Germinal center (tissue), 1 donor: ENCODE measurements at regions not wholly inside any gene's neighbourhood (a gene's known extent, or its start where the extent isn't known, plus 50 kb on each side); places are given as distances from the start of the nearest gene placed in this dataset.
A peak's percentile ranks its signal among the peaks of the same experiment; 100 is the strongest.
"Not testable (repeated sequence)": the region's sequence is repeated elsewhere in the genome, so short reads cannot be mapped to it uniquely, and the experiment has no call there.

Source experiments
- DNase-seq: peaks from one replicate; pipeline ENCODE4 v3.0.0; 2012; ENCODE audit warnings: mixed read lengths, low spot score

- no peak for DNase-seq
These were observed 108.0 kb upstream of the ALX4 start for GRCh38 chr11:44417731-44418455.

DNA sequence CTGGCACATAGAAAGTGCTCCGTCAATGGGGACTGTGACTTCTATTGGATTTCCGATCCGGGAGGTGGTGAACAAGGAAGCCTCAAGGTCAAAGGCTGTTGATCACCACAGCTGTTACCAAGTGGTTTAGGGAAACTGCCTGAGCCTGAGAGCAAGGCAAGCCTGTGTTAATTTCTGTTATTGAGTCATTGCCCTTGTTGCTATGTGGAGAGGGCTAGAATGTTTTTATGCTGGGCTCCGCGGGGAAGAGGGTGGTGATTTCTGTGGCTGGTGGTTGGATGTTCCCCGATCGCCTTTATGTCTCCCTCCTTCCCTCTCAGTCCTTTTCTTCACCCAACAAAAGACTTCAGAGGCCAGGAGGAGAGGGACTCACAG is 108.5 kb upstream of the ALX4 start:
- DNase-seq, result no peak

GRCh38 chr11:44421090-44421675 is 111.2 kb upstream of the ALX4 start:
- DNase-seq, result no peak

- no peak for DNase-seq
These were observed 113.3 kb upstream of the ALX4 start for GRCh38 chr11:44423289-44423688.

- no peak for DNase-seq
These were observed 114.9 kb upstream of the ALX4 start for GRCh38 chr11:44424841-44425240.

- no peak for DNase-seq
These were observed 116.2 kb upstream of the ALX4 start for GRCh38 chr11:44426119-44426518.

- DNase-seq, result no peak
These were observed 117.0 kb upstream of the ALX4 start for GRCh38 chr11:44426958-44427357.

DNA sequence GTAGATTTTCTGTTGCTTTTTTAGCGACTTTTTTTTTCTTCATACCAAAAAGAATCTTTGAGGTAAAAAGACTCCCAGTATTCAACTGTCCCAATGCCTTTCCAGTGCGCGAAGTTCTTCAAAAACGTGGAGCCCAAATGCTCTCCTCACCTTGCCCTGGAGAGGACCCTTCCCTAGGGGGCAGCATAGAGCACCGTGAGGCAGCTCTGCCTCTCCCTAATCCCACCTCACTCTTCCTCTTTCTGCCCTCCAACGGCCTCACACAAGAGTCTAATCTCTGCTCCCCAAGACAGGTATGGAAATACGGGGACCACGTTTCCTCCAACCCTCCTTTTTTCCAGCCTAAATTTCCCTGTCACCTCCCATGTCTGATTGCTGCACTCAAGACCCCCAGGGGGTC is 117.5 kb upstream of the ALX4 start:
- DNase-seq, result peak; percentile 18

GRCh38 chr11:44430140-44430539 is 120.2 kb upstream of the ALX4 start:
- no peak for DNase-seq

GRCh38 chr11:44434191-44434590 is 124.3 kb upstream of the ALX4 start:
- no peak for DNase-seq

GRCh38 chr11:44437122-44437521 is 127.2 kb upstream of the ALX4 start:
- no peak for DNase-seq

DNA sequence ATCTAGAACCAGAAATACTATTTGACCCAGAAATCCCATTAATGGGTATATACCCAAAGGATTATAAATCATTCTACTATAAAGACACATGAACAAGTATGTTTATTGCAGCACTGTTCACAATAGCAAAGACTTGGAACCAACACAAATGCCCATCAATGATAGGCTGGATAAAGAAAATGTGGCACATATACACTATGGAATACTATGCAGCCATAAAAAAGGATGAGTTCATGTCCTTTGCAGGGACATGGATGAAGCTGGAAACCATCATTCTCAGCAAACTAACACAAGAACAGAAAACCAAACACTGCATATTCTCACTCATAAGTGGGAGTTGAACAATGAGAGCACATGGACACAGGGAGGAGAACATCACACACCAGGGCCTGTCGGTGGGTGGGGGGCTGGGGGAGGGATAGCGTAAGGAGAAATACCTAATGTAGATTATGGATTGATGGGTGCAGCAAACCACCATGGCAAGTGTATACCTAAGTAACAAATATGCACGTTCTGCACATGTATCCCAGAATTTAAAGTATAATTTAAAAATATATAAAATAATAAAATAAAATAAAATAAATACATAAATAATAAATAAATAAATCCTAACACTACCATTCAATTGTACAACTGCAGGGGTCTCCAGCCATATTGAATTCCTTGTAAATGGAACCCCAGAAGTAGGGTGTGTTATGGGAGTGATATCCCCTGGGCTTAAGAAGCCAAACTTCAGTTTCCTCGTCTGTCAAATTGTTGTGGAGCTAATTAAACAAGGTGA is 122.4 kb upstream of the CD82 start:
- not testable (repeated sequence) for DNase-seq

- no peak for DNase-seq
These were observed 121.4 kb upstream of the CD82 start for GRCh38 chr11:44443836-44444769.

DNA sequence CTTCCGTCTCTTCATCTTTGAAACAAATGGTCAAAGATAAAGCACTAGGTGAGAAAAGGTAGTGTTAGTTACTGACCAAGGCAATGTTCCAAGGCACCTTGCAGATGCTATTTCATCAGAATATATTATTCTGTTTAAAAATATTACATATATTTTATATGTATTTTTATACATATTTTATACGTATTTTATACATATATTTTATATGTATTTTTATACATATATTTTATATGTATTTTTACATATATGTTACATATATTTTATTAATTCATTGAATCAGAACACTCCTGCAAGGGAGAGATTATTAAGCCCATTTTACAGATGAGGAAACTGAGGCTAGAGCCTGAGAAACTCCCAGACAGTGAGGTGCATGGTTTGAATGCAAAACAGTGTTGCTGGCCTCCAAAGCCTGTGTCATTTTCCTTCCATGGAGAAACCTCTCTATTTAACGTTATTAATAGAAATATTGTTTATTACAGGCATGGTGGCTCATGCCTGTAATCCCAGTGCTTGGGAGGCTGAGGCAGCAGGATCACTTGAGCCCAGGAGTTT is 120.6 kb upstream of the CD82 start:
- no peak for DNase-seq

DNA sequence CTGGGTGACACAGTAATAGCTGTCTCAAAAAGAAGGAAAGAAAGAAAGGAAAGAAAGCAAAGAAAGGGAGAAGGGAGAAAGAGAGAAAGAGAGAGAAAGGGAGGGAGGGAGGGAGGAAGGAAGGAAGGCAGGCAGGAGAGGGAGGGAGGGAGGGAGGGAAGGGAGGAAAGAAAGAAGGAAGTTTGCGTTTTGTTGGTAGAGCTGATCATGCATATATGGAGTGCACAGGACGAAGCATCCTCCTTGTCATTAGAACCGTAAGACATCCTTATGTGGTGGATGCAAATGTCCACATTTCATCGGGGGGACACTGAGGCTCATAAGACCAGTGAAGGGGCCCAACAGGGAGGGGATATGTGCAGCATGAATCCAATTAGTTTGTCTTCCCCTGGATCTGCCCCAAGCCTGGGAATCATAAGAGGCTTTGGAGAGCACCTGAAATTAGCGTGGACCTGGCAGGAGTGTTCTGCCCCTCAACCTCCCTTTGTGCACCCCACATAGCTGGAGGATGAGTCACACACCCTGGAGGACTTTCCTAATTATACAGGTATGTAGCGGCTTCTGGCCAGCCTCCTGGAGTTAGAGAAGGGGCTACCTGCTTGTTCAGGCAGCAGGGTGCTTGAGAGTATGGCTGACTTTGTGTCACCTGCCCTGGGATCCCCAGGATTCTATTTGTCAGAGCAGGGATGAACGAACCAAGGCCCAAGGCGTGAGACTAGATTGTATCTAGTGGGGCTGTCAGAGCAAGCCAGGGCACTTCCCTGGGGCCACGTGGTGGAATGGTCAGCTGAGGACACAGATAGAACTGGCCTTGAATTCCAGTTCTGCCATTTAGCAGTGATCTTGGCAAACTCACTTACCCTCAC is 119.7 kb upstream of the CD82 start:
- DNase-seq, result no peak

- DNase-seq, result no peak
These were observed 119.1 kb upstream of the CD82 start for GRCh38 chr11:44446366-44446762.

GRCh38 chr11:44446996-44447771 is 118.3 kb upstream of the CD82 start:
- no peak for DNase-seq

GRCh38 chr11:44450295-44450932 is 115.0 kb upstream of the CD82 start:
- DNase-seq, result no peak

DNA sequence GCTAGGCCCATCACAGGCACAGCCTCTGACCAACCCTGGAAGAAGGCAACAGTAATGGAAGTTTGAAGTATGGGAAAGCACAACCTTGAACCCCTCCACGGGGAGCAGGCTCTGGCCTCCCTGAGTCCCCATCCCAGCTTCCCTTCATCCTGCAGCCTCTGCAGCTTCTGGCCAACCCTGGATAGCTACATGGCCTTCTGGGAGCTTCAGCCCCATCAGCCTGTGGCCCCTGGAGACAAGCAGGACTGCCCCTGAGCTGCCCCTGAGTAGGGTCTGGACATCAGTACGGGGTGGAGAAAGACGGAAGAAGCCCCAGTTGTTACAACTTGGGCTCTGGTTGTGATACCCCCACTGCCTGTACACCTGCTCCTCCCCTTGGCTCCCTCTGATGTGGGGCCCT is 113.8 kb upstream of the CD82 start:
- no peak for DNase-seq
